OCI-LY3 (cell line): ENCODE measurements at regions not wholly inside any gene's neighbourhood (a gene's known extent, or its start where the extent isn't known, plus 50 kb on each side); places are given as distances from the start of the nearest gene placed in this dataset.

Experiments
- H2AFZ ChIP-seq: fragments of 200-600, 300-600 bp; shearing (Covaris generic); 2 replicates; pipeline ENCODE4 v1.6.0; 2014; ENCODE audit warnings: antibody characterized with exemption, low read depth, low read length
- H3K27ac ChIP-seq: fragments of 200-600, 300-600 bp; sonication (generic); 2 replicates; pipeline ENCODE4 v1.5.1; 2014; ENCODE audit warnings: mild to moderate bottlenecking, low read length, moderate library complexity, mixed read lengths
- H3K27me3 ChIP-seq: fragments of 200-600, 300-600 bp; sonication (generic); 2 replicates; pipeline ENCODE4 v1.6.1; 2014; ENCODE audit warnings: low read depth, low read length, mixed read lengths
- H3K36me3 ChIP-seq: fragments of 200-600, 300-600 bp; sonication (generic); replicated peaks from 2 replicates; pipeline ENCODE3; 2014; ENCODE audit warnings: low read depth, low read length, mixed read lengths
- H3K4me1 ChIP-seq: fragments of 300-600, 200-600 bp; sonication (generic); 2 replicates; pipeline ENCODE4 v1.6.1; 2014; ENCODE audit warnings: low read length, mixed read lengths
- H3K4me2 ChIP-seq: fragments of 200-600, 300-600 bp; sonication (generic); 2 replicates; pipeline ENCODE4 v1.6.1; 2014; ENCODE audit warnings: low read length, mixed read lengths
- H3K4me3 ChIP-seq: fragments of 300-600, 200-600 bp; sonication (generic); 2 replicates; pipeline ENCODE4 v1.5.1; 2014; ENCODE audit warnings: antibody characterized with exemption, mild to moderate bottlenecking, low read length, moderate library complexity
- H3K79me2 ChIP-seq: fragments of 300-600, 200-600 bp; shearing (Covaris generic); 2 replicates; pipeline ENCODE4 v1.6.1; 2014; ENCODE audit warnings: mild to moderate bottlenecking, low read length, mixed read lengths
- H3K9ac ChIP-seq: fragments of 300-600, 200-600 bp; shearing (Covaris generic); 2 replicates; pipeline ENCODE4 v1.6.0; 2014; ENCODE audit warnings: mild to moderate bottlenecking, low read length, moderate library complexity
- H3K9me3 ChIP-seq: fragments of 200-600, 300-600 bp; shearing (Covaris generic); 2 replicates; pipeline ENCODE4 v1.6.1; 2014; ENCODE audit warnings: low read length, mixed read lengths; ENCODE audit not compliant: insufficient read depth
- H4K20me1 ChIP-seq: fragments of 200-600, 300-600 bp; sonication (generic); 2 replicates; pipeline ENCODE4 v1.6.1; 2016; ENCODE audit warnings: low read length, mixed read lengths; ENCODE audit not compliant: insufficient read depth
- EZH2phosphoT487 ChIP-seq: fragments of 200-600 bp; shearing (Covaris generic); IDR thresholded peaks from 2 replicates; pipeline ENCODE4 v1.6.1; 2018; ENCODE audit warnings: antibody characterized with exemption, mixed run types, low read depth
- TF ChIP-seq, protein P1 (sequence below): fragments of 200-600, 300-600 bp; sonication (generic); IDR thresholded peaks from 2 replicates; pipeline ENCODE4 v1.5.1; 2014; ENCODE audit warnings: antibody characterized with exemption, low read length, low read depth

DNA sequence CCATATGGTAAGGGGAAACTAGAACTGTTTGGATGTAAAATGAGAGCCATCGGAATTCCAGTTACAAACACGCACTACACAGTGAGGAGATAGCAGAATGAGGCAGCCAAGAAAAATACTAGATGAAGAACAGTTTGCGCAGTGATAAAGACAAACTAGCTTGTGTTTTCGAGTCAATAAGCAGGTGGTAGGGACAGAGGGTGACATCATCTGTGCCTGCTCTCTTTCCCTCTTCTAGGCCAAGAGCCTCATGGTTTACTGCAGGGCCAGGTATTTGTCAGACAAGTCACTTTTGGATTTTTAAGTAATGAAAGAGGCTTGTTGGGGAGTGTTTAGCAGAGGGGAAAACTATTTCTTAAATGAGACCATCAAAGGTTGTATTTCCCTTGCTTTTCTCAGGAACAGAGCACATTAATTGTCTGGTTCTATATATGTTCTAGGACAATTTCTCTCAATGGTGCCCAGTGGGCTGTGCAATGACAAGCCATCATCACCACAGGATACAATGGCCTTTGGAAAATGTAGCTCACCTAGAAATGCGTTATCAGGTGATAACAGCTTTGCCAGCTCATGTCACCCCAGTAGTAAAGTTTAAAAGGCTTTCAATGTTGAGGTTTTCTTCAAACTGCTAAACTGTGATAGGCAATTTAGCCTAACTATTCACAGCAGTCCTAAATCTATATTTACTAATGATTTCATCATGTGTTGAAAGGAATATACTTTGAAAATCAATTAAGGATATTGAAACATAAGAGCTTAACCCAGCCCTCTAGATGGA is 1210.3 kb upstream of the ZEB2 start:
- TF ChIP-seq, protein P1, sequence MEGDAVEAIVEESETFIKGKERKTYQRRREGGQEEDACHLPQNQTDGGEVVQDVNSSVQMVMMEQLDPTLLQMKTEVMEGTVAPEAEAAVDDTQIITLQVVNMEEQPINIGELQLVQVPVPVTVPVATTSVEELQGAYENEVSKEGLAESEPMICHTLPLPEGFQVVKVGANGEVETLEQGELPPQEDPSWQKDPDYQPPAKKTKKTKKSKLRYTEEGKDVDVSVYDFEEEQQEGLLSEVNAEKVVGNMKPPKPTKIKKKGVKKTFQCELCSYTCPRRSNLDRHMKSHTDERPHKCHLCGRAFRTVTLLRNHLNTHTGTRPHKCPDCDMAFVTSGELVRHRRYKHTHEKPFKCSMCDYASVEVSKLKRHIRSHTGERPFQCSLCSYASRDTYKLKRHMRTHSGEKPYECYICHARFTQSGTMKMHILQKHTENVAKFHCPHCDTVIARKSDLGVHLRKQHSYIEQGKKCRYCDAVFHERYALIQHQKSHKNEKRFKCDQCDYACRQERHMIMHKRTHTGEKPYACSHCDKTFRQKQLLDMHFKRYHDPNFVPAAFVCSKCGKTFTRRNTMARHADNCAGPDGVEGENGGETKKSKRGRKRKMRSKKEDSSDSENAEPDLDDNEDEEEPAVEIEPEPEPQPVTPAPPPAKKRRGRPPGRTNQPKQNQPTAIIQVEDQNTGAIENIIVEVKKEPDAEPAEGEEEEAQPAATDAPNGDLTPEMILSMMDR, result no peak
- TF ChIP-seq EZH2phosphoT487, result no peak
- no peak overlapping the region for H2AFZ ChIP-seq
- no peak overlapping the region for H3K27ac ChIP-seq
- H3K9ac ChIP-seq, result no peak overlapping the region
- no peaks in the 10 kb centered on the region for H3K4me1 ChIP-seq
- no peaks in the 10 kb centered on the region for H3K27me3 ChIP-seq
- H3K9me3 ChIP-seq, result no peaks in the 10 kb centered on the region
- no peaks in the 10 kb centered on the region for H3K36me3 ChIP-seq
- no peak overlapping the region for H3K4me2 ChIP-seq
- no peaks in the 10 kb centered on the region for H3K79me2 ChIP-seq
- no peaks in the 10 kb centered on the region for H4K20me1 ChIP-seq
- H3K4me3 ChIP-seq, result no peak overlapping the region

DNA sequence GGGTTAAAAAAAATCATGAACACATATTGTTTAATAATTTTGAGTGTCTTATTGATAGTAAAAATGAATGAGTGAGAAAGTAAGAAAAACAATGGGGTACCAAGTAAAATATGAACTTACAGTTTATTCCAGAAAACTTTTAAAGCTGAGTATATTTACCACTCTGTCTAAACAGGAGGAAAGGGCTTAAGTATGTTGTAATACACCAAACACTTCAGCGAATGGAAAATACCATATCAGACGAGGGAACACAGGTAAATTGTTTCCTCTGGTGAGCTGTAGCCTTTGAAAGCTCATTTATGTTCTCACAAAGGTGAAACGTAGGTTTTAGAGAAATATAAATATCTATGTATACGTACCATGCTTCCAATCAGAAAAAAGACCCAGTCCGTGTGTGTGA is 1209.6 kb upstream of the ZEB2 start:
- Histone ChIP-seq H2AFZ (no peak overlapping the region), H3K4me2 (no peak overlapping the region)

DNA sequence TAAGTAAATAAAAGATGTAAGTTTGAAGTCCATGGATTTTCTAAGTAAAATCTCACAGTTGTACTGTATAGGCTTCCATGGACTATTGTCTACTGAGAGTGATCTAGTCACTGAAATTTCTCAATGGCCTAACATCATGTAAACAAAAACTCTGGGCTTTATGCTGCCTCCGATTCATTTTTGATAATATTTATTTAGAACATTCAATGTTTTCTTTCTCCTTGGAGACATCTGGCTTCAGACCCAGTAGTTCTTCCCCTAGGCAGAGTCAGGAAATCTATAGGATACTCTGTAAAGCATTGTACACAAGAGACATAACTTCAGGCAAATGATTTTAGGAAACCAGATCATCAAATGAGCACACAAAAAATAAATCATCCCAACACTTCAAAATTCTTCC is 1208.6 kb upstream of the ZEB2 start:
- no peak for TF ChIP-seq EZH2phosphoT487
- peaks cover 3% of the 10 kb centered on the region for H3K4me1 ChIP-seq
- no peaks in the 10 kb centered on the region for H4K20me1 ChIP-seq
- H3K9ac ChIP-seq, result no peak overlapping the region
- no peak overlapping the region for H3K4me3 ChIP-seq
- no peak overlapping the region for H3K27ac ChIP-seq
- H3K27me3 ChIP-seq, result no peaks in the 10 kb centered on the region
- H3K4me2 ChIP-seq, result no peak overlapping the region
- no peak overlapping the region for H2AFZ ChIP-seq
- no peaks in the 10 kb centered on the region for H3K9me3 ChIP-seq
- no peaks in the 10 kb centered on the region for H3K36me3 ChIP-seq
- no peaks in the 10 kb centered on the region for H3K79me2 ChIP-seq

More for the DNA sequence above, 1209.6 kb upstream of the ZEB2 start:
- Histone ChIP-seq H3K4me1 (no peaks in the 10 kb centered on the region; the same call in 1 of the 2 replicates), H3K36me3 (no peaks in the 10 kb centered on the region), H3K9ac (no peak overlapping the region), H4K20me1 (no peaks in the 10 kb centered on the region), H3K27me3 (no peaks in the 10 kb centered on the region), H3K4me3 (no peak overlapping the region), H3K27ac (no peak overlapping the region), H3K9me3 (no peaks in the 10 kb centered on the region), H3K79me2 (no peaks in the 10 kb centered on the region)
- no peak for TF ChIP-seq EZH2phosphoT487

DNA sequence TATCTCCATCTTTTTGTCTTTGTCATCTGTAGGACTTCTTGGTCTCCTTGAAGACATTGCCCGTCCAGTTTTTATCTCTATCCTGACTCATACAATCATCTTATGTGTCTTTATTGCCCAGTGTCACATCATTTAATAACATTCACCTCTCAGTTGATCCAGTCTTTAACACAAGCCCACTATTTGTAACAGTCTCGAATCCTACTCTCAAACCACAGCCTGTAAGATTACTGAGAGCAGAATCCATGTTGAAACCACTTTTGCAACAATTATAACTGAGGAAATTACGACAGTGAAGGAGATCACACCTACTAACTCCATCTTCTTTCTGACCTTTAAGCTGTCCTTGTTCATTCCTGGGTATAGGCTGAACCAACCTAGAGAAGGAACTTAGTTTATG is 1206.0 kb upstream of the ZEB2 start:
- Histone ChIP-seq H2AFZ (no peak overlapping the region), H3K79me2 (no peaks in the 10 kb centered on the region), H3K36me3 (no peaks in the 10 kb centered on the region), H3K9me3 (no peaks in the 10 kb centered on the region), H4K20me1 (no peaks in the 10 kb centered on the region), H3K9ac (no peak overlapping the region), H3K4me2 (no peak overlapping the region), H3K27ac (no peak overlapping the region), H3K27me3 (no peaks in the 10 kb centered on the region), H3K4me1 (peaks cover 3% of the 10 kb centered on the region), H3K4me3 (no peak overlapping the region)
- no peak for TF ChIP-seq EZH2phosphoT487
- TF ChIP-seq, protein P1, result no peak

DNA sequence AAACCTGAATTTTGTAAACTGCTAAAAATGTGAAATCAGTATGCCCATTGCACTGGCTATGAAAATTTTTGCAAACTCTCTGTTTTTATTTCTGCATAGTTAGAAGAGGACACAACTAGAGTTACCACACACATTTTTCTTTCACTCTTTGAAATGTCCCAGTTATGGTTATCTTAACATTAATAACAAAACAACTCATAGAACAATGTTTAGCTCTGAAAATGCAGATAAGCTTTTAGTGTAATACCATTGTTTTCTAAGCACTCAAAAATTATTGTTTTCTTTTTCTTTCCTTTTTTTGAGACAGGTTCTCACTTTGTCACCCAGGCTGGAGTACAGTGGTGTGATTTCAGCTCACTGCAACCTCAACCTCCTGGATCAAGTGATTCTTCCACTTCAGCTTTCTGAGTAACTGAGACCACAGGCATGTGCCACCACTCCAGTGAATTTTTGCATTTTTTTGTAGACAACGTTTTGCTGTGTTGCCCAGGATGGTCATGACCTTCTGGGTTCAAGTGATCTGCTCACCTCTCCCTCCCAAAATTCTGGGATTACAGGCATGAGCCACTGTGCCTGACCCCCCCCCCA is 1204.5 kb upstream of the ZEB2 start:
- Histone ChIP-seq H3K27ac (no peak overlapping the region), H3K9ac (no peak overlapping the region), H3K4me3 (no peak overlapping the region; the same call in 1 of the 2 replicates), H3K9me3 (no peaks in the 10 kb centered on the region), H3K27me3 (no peaks in the 10 kb centered on the region), H3K36me3 (no peaks in the 10 kb centered on the region), H2AFZ (no peak overlapping the region), H3K4me1 (peaks cover 3% of the 10 kb centered on the region), H4K20me1 (no peaks in the 10 kb centered on the region), H3K79me2 (no peaks in the 10 kb centered on the region), H3K4me2 (peak overlapping the region; percentile 44)
- TF ChIP-seq EZH2phosphoT487, result no peak
- TF ChIP-seq, protein P1, result no peak
